GM23338 (cell line): ENCODE measurements at regions not wholly inside any gene's neighbourhood (a gene's known extent, or its start where the extent isn't known, plus 50 kb on each side); places are given as distances from the start of the nearest gene placed in this dataset.

Experiments
- ATAC-seq: fragments of 200-7000 bp; cut with Tn5 transposase; 3 replicates; pipeline ENCODE4 v1.9.1; 2020
- DNase-seq: peaks from one replicate; pipeline ENCODE4 v3.0.0-alpha.2; 2015; ENCODE audit warnings: low spot score
- H2AFZ ChIP-seq: fragments of 200-600 bp; sonication (generic); 2 replicates; pipeline ENCODE4 v1.8.0; 2016; ENCODE audit warnings: antibody characterized with exemption, mild to moderate bottlenecking, moderate library complexity
- H3F3A ChIP-seq: fragments of 200-600 bp; sonication (generic); replicated peaks from 2 replicates; pipeline ENCODE4 v1.8.0; 2017; ENCODE audit warnings: antibody characterized with exemption, mixed run types, low read depth
- H3K27ac ChIP-seq: fragments of 200-600 bp; sonication (generic); 2 replicates; pipeline ENCODE4 v1.6.1; 2016; ENCODE audit warnings: low read depth
- H3K27me3 ChIP-seq: fragments of 200-600 bp; sonication (generic); 2 replicates; pipeline ENCODE4 v1.8.0; 2016; ENCODE audit warnings: mild to moderate bottlenecking, mixed run types, moderate library complexity; ENCODE audit not compliant: insufficient read depth
- H3K36me3 ChIP-seq: fragments of 200-600 bp; sonication (generic); 2 replicates; pipeline ENCODE4 v1.8.0; 2016; ENCODE audit warnings: mild to moderate bottlenecking; ENCODE audit not compliant: insufficient read depth
- H3K4me1 ChIP-seq: fragments of 200-600 bp; sonication (generic); 2 replicates; pipeline ENCODE4 v1.8.0; 2016; ENCODE audit warnings: mild to moderate bottlenecking, moderate library complexity; ENCODE audit not compliant: insufficient read depth
- H3K4me2 ChIP-seq: fragments of 200-600 bp; sonication (generic); 2 replicates; pipeline ENCODE4 v1.7.1; 2017; ENCODE audit warnings: mixed run types
- H3K4me3 ChIP-seq: fragments of 200-600 bp; sonication (generic); 2 replicates; pipeline ENCODE4 v1.6.1; 2016; ENCODE audit warnings: mixed run types
- H3K79me2 ChIP-seq: fragments of 200-600 bp; sonication (generic); replicated peaks from 2 replicates; pipeline ENCODE4 v1.8.0; 2017; ENCODE audit warnings: mild to moderate bottlenecking; ENCODE audit not compliant: insufficient read depth
- H3K9me2 ChIP-seq: fragments of 200-600 bp; sonication (generic); 2 replicates; pipeline ENCODE4 v1.8.0; 2017; ENCODE audit not compliant: insufficient read depth
- H4K20me1 ChIP-seq: fragments of 200-600 bp; sonication (generic); replicated peaks from 2 replicates; pipeline ENCODE4 v1.8.0; 2017; ENCODE audit warnings: mild to moderate bottlenecking; ENCODE audit not compliant: insufficient read depth
- H3K27ac Mint-ChIP-seq: 2 replicates; pipeline ENCODE4 v1.8.0; 2020; ENCODE audit warnings: inconsistent platforms, mild to moderate bottlenecking, moderate library complexity, mixed read lengths
- H3K27me3 Mint-ChIP-seq: 3 replicates; pipeline ENCODE4 v1.8.0; 2022; ENCODE audit warnings: low read depth, mild to moderate bottlenecking, moderate library complexity, mixed read lengths, inconsistent platforms; ENCODE audit not compliant: insufficient read depth, poor library complexity
- H3K36me3 Mint-ChIP-seq: 3 replicates; pipeline ENCODE4 v1.8.0; 2021; ENCODE audit warnings: low read depth, mild to moderate bottlenecking, inconsistent platforms, moderate library complexity, mixed read lengths
- H3K4me1 Mint-ChIP-seq: 3 replicates; pipeline ENCODE4 v1.8.0; 2020; ENCODE audit warnings: mild to moderate bottlenecking, inconsistent platforms, mixed read lengths
- H3K4me3 Mint-ChIP-seq: 3 replicates; pipeline ENCODE4 v1.8.0; 2021; ENCODE audit warnings: moderate library complexity, mild to moderate bottlenecking, inconsistent platforms, mixed read lengths
- H3K9me3 Mint-ChIP-seq: 3 replicates; pipeline ENCODE4 v1.8.0; 2020; ENCODE audit warnings: moderate library complexity, mild to moderate bottlenecking, inconsistent platforms, mixed read lengths
- CREB1 ChIP-seq: fragments of 250-450 bp; sonication (Bioruptor Pico); IDR thresholded peaks from 2 replicates; pipeline ENCODE4 v1.5.0; 2020; ENCODE audit warnings: low read depth, mild to moderate bottlenecking, moderate library complexity
- CTCF ChIP-seq, 2 experiments: fragments of 200-600 bp in 1 of 2; sonication (generic) in 1 of 2; conservative IDR thresholded peaks; 2 replicates each; pipeline versions ENCODE4 v1.5.1 to v1.6.1; 2016 to 2017; ENCODE audit warnings: antibody characterized with exemption in 2 of 2, low read depth in 2 of 2, mild to moderate bottlenecking in 2 of 2, moderate library complexity in 1 of 2
- ETS1 ChIP-seq: IDR thresholded peaks from 2 replicates; pipeline ENCODE4 v1.6.1; 2016; ENCODE audit warnings: antibody characterized with exemption
- EZH2phosphoT487 ChIP-seq: fragments of 200-600 bp; sonication (generic); IDR thresholded peaks from one replicate; pipeline ENCODE4 v1.8.1; 2018; ENCODE audit warnings: antibody characterized with exemption; ENCODE audit not compliant: unreplicated experiment
- JUNB ChIP-seq: IDR thresholded peaks from one replicate; pipeline ENCODE4 v1.6.1; 2016; ENCODE audit warnings: antibody characterized with exemption; ENCODE audit not compliant: unreplicated experiment
- NANOG ChIP-seq: IDR thresholded peaks from 2 replicates; pipeline ENCODE4 v1.6.1; 2016; ENCODE audit warnings: antibody characterized with exemption, borderline replicate concordance
- POLR2AphosphoS5 ChIP-seq: IDR thresholded peaks from 2 replicates; pipeline ENCODE4 v1.6.1; 2016; ENCODE audit warnings: antibody characterized with exemption, low read depth
- REST ChIP-seq: IDR thresholded peaks from one replicate; pipeline ENCODE4 v1.6.1; 2018; ENCODE audit warnings: antibody characterized with exemption; ENCODE audit not compliant: unreplicated experiment
- STAT1 ChIP-seq: IDR thresholded peaks from one replicate; pipeline ENCODE4 v1.6.1; 2016; ENCODE audit warnings: antibody characterized with exemption; ENCODE audit not compliant: unreplicated experiment
- ZNF114 ChIP-seq: fragments of 250-450 bp; sonication (Bioruptor Pico); IDR thresholded peaks from 2 replicates; pipeline ENCODE4 v1.5.0; 2020; ENCODE audit warnings: mild to moderate bottlenecking, moderate library complexity
- ZNF331 ChIP-seq: fragments of 250-450 bp; sonication (Bioruptor Pico); IDR thresholded peaks from 2 replicates; pipeline ENCODE4 v1.5.0; 2020; ENCODE audit warnings: low read depth, mild to moderate bottlenecking, moderate library complexity
- ZNF462 ChIP-seq: fragments of 250-450 bp; sonication (Bioruptor Pico); IDR thresholded peaks from 2 replicates; pipeline ENCODE4 v1.5.0; 2020; ENCODE audit warnings: mild to moderate bottlenecking, moderate library complexity

GRCh38 chr18:71012789-71013188 lies 723.9 kb downstream of the SOCS6 start (continued):
- TF ChIP-seq EZH2phosphoT487: no peak
- TF ChIP-seq CREB1 (CRISPR knock-in tag): no peak
- no peak for TF ChIP-seq ETS1

GRCh38 chr18:71011389-71011788 lies 722.5 kb downstream of the SOCS6 start:
- Mint-ChIP-seq H3K36me3 (peaks cover 25% of the 10 kb centered on the region), H3K9me3 (peaks cover 83% of the 10 kb centered on the region), H3K4me1 (no peaks in the 10 kb centered on the region), H3K4me3 (no peak overlapping the region), H3K27me3 (no peaks in the 10 kb centered on the region), H3K27ac (no peak overlapping the region)
- DNase-seq (no peak), ATAC-seq (no peak)
- H4K20me1 ChIP-seq: no peaks in the 10 kb centered on the region
- no peaks in the 10 kb centered on the region for H3K4me1 ChIP-seq
- H3K27ac ChIP-seq: no peak overlapping the region
- H3K4me2 ChIP-seq: no peak overlapping the region
- H3K4me3 ChIP-seq: no peak overlapping the region
- H2AFZ ChIP-seq: no peak overlapping the region
- no peaks in the 10 kb centered on the region for H3K27me3 ChIP-seq
- H3F3A ChIP-seq: no peaks in the 10 kb centered on the region
- H3K79me2 ChIP-seq: no peaks in the 10 kb centered on the region
- no peaks in the 10 kb centered on the region for H3K9me2 ChIP-seq
- H3K36me3 ChIP-seq: peaks cover 10% of the 10 kb centered on the region; the same call in 1 of the 2 replicates
- TF ChIP-seq NANOG (no peak), ZNF114 (CRISPR knock-in tag) (no peak), ZNF462 (CRISPR knock-in tag) (no peak), ZNF331 (CRISPR knock-in tag) (no peak), REST (no peak), STAT1 (no peak), ETS1 (no peak), JUNB (no peak), POLR2AphosphoS5 (no peak), CREB1 (CRISPR knock-in tag) (no peak), EZH2phosphoT487 (no peak), CTCF (conservative IDR thresholded peaks at IDR 0.05; ENCODE audit: low read depth in 2 of 2) (no peak)
